B cell (primary cell): ENCODE measurements at regions not wholly inside any gene's neighbourhood (a gene's known extent, or its start where the extent isn't known, plus 50 kb on each side); places are given as distances from the start of the nearest gene placed in this dataset.
A peak's percentile ranks its signal among the peaks of the same experiment; 100 is the strongest.

ENCODE experiments used
- ATAC-seq: fragments of 200-7000 bp; cut with Tn5 transposase; one replicate; pipeline ENCODE4 v1.10.0; 2021; ENCODE audit warnings: low read depth, mild to moderate bottlenecking, moderate number of reproducible peaks, moderate library complexity
- CTCF ChIA-PET: fragments of 350-600 bp; sonication (Branson Sonifier 250); formaldehyde crosslinking; loops from one replicate; lab custom pipeline; 2021; ENCODE audit warnings: antibody characterized with exemption, inconsistent platforms; lab: Charles Lee
- POLR2A ChIA-PET: fragments of 350-600 bp; sonication (Branson Sonifier 250); formaldehyde crosslinking; loops from one replicate; lab custom pipeline; 2021; ENCODE audit warnings: antibody characterized with exemption; lab: Charles Lee
- DNase-seq: peaks from one replicate; pipeline ENCODE4 v3.0.0; 2013
- H2AFZ ChIP-seq: 2 replicates; pipeline ENCODE4 v1.6.1; 2012; ENCODE audit warnings: mild to moderate bottlenecking, low read depth, low read length; ENCODE audit not compliant: insufficient read depth, poor library complexity, severe bottlenecking
- H3K27ac ChIP-seq, 2 donors: 1 replicate in 1 of 2; 2 replicates in 1 of 2; pipeline ENCODE4 v1.5.1; 2012 to 2013; ENCODE audit warnings: low read length in 2 of 2, mild to moderate bottlenecking in 2 of 2, moderate library complexity in 1 of 2
- H3K27me3 ChIP-seq, 4 experiments: fragments of 200-600 bp in 1 of 4; sonication (generic) in 1 of 4; replicated peaks in 1 of 4; 1 replicate in 2 of 4; 2 replicates in 2 of 4; pipeline versions ENCODE4 v1.6.1 to v1.7.0; 2013 to 2016; ENCODE audit warnings: low read length in 3 of 4, mild to moderate bottlenecking in 2 of 4, mixed read lengths in 1 of 4, moderate library complexity in 1 of 4; ENCODE audit not compliant: insufficient read depth in 4 of 4, control insufficient read depth in 3 of 4; ENCODE audit errors: control extremely low read depth in 1 of 4
- H3K36me3 ChIP-seq, 2 experiments: replicated peaks in 1 of 2; 1 replicate in 1 of 2; 2 replicates in 1 of 2; pipeline versions ENCODE4 v1.6.1 to v1.7.1; 2013; ENCODE audit warnings: low read length in 1 of 2; ENCODE audit not compliant: insufficient read depth in 2 of 2, control insufficient read depth in 1 of 2; ENCODE audit errors: control extremely low read depth in 1 of 2, extremely low read depth in 1 of 2
- H3K4me1 ChIP-seq, 2 donors: fragments of 200-600 bp in 1 of 2; sonication (generic) in 1 of 2; 1 replicate in 1 of 2; 2 replicates in 1 of 2; pipeline versions ENCODE4 v1.5.1 to v1.6.1; 2013 to 2017; ENCODE audit warnings: low read length in 2 of 2; ENCODE audit not compliant: control insufficient read depth in 2 of 2, insufficient read depth in 2 of 2
- H3K4me2 ChIP-seq: replicated peaks from 2 replicates; pipeline ENCODE3; 2012; ENCODE audit warnings: mild to moderate bottlenecking, low read depth, low read length; ENCODE audit not compliant: poor library complexity, severe bottlenecking
- H3K4me3 ChIP-seq, 5 experiments: fragments of 200-600 bp in 1 of 5; sonication (generic) in 1 of 5; 1 replicate in 3 of 5; 2 replicates in 2 of 5; pipeline versions ENCODE4 v1.5.1 to v1.7.0; 2011 to 2016; ENCODE audit warnings: low read length in 4 of 5, mild to moderate bottlenecking in 4 of 5, low read depth in 2 of 5, control low read depth in 1 of 5, moderate library complexity in 1 of 5; ENCODE audit not compliant: insufficient read depth in 1 of 5; ENCODE audit errors: control extremely low read depth in 1 of 5, extremely low read depth in 1 of 5
- H3K79me2 ChIP-seq: fragments of 200-600 bp; sonication (generic); one replicate; pipeline ENCODE4 v1.6.0; 2016; ENCODE audit warnings: low read length; ENCODE audit not compliant: control insufficient read depth, insufficient read depth
- H3K9ac ChIP-seq: fragments of 200-600 bp; sonication (generic); 2 replicates; pipeline ENCODE4 v1.6.1; 2017; ENCODE audit warnings: mild to moderate bottlenecking, low read length, moderate library complexity
- H3K9me3 ChIP-seq, 3 donors: one replicate each; pipeline versions ENCODE4 v1.6.1 to v1.7.1; 2013; ENCODE audit warnings: low read length in 2 of 3; ENCODE audit not compliant: control insufficient read depth in 2 of 3, insufficient read depth in 1 of 3; ENCODE audit errors: control extremely low read depth in 1 of 3
- H4K20me1 ChIP-seq: 2 replicates; pipeline ENCODE4 v1.6.0; 2012; ENCODE audit warnings: mild to moderate bottlenecking, low read length; ENCODE audit not compliant: insufficient read depth, control insufficient read depth, poor library complexity, severe bottlenecking
- H3K27ac Mint-ChIP-seq: one replicate; pipeline ENCODE4 v1.8.0; 2021; ENCODE audit warnings: mixed read lengths
- H3K27me3 Mint-ChIP-seq: one replicate; pipeline ENCODE4 v1.8.0; 2021; ENCODE audit warnings: mixed read lengths
- H3K4me1 Mint-ChIP-seq: one replicate; pipeline ENCODE4 v1.8.0; 2021; ENCODE audit warnings: mixed read lengths
- H3K4me3 Mint-ChIP-seq: one replicate; pipeline ENCODE4 v1.8.0; 2021; ENCODE audit warnings: mixed read lengths
- H3K9me3 Mint-ChIP-seq: one replicate; pipeline ENCODE4 v1.8.0; 2022; ENCODE audit warnings: mixed read lengths; ENCODE audit not compliant: insufficient read depth
- EZH2 ChIP-seq: IDR thresholded peaks from 2 replicates; pipeline ENCODE4 v1.6.1; 2012; ENCODE audit warnings: borderline replicate concordance, low read depth, mild to moderate bottlenecking, moderate library complexity, low read length; ENCODE audit not compliant: insufficient read depth, poor library complexity, severe bottlenecking
- WGBS: methylation state at CpG from one replicate; pipeline ENCODE4 v1.1.5; 2013; ENCODE audit warnings: missing lambda C conversion rate; ENCODE audit not compliant: insufficient coverage; 5-methylcytosine and 5-hydroxymethylcytosine counted together
- intact Hi-C: fragments of 100-400 bp; cut with micrococcal nuclease; formaldehyde crosslinking; loops from one replicate; pipeline ENCODE4 v1.10.0; 2022
- TF ChIP-seq, protein P1 (sequence below): fragments of 200-600 bp; IDR thresholded peaks from one replicate; pipeline ENCODE4 v1.8.0; 2022; ENCODE audit warnings: antibody characterized with exemption, mild to moderate bottlenecking

DNA sequence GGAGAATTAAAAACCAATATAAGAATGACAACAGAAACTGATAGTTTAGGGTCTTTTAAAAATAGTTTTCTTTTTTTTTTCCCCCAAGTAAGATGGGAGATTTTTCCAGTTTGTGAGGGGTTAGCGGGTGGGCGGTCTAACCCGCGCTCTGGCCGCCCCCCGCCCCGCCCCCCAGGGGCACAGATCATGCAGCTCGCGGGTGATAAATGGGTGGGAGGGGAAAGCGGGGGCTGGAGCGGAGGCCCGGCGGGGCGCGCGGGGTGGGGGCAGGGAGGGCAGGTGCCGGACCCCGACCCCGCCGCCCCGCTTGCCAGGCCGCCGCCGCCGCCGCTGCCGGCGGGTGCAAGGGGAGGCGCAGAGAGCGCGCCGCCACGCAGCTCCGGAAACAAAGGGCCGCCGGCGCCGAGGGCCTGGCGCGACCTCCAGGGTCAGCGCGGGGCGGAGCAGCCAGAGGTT lies 60.1 kb upstream of the GSE1 start:
- Histone ChIP-seq H3K27ac (no peak overlapping the region), H4K20me1 (peaks cover 14% of the 10 kb centered on the region), H3K4me2 (peak overlapping the region; percentile 97)

DNA sequence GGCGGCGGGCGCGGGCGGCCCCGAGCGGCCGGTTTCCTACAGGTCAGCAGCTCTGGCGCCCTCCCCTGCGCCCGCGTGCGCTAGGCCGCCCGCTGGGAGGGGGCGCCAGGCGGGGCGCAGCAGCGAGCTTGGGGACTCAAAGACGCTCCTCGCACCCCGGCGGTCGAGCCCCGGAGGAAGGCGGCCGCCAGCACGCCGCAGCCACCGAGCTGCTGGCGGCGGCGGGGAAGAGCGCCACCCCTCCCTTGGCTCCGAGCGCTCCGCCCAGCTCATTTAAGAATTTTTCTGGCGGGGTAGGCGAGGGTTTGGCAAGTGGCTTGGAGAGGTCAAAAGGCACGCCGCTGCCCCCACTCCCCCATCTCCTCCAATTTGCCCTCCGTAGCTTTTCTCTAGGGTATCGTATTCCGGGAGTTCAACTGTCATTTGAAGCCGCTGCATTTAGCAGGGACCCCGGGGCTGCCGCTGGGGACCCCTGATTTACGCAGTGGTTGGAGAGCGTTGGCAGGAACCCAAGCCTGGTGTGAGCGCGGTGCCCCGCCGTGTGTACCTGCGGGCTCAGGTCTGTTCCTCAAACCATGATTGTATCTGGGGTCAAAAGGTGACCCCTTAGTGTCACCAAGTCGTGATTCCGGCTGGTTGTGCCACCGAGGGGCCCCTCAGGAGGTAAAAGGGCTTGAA lies 59.5 kb upstream of the GSE1 start:
- intact Hi-C loops = loop anchor here (1.0 to 10.0 kb wide), 5 partner anchors 57 to 1831 kb away; partner anchors contain the start of genes COX4I1, EMC8 and FBXO31
- TF ChIP-seq, protein P1, sequence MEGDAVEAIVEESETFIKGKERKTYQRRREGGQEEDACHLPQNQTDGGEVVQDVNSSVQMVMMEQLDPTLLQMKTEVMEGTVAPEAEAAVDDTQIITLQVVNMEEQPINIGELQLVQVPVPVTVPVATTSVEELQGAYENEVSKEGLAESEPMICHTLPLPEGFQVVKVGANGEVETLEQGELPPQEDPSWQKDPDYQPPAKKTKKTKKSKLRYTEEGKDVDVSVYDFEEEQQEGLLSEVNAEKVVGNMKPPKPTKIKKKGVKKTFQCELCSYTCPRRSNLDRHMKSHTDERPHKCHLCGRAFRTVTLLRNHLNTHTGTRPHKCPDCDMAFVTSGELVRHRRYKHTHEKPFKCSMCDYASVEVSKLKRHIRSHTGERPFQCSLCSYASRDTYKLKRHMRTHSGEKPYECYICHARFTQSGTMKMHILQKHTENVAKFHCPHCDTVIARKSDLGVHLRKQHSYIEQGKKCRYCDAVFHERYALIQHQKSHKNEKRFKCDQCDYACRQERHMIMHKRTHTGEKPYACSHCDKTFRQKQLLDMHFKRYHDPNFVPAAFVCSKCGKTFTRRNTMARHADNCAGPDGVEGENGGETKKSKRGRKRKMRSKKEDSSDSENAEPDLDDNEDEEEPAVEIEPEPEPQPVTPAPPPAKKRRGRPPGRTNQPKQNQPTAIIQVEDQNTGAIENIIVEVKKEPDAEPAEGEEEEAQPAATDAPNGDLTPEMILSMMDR = no peak
- TF ChIP-seq EZH2 = no peak

More for the DNA sequence above, 60.1 kb upstream of the GSE1 start:
- H3K79me2 ChIP-seq = peaks cover 26% of the 10 kb centered on the region
- H3K4me3 ChIP-seq = peak overlapping the region in 3 of 5 experiments; percentile 82 to 99 (median 88)
- TF ChIP-seq EZH2 = no peak
- peaks cover 0 to 2% (median 0%) of the 10 kb centered on the region in 3 donors for H3K9me3 ChIP-seq
- H3K4me1 ChIP-seq = peaks cover 8 to 20% of the 10 kb centered on the region in 2 donors
- no peaks in the 10 kb centered on the region for H3K27me3 ChIP-seq
- POLR2A ChIA-PET = interaction anchor here (1.3 to 2.1 kb wide), 3 partner anchors 9 to 63 kb away, joined by 5 to 11 read pairs (median 5); partner anchors contain the start of gene GSE1
- intact Hi-C loops = loop anchor here (10.0 kb wide), 2 partner anchors 242 to 1832 kb away; partner anchors contain the start of genes COX4I1, EMC8 and FBXO31
- under 1% methylated on average over 34 of the region's 43 CpGs for WGBS
- no peak for DNase-seq
- ATAC-seq = no peak
- CTCF ChIA-PET = interaction anchor here (0.7 to 5.9 kb wide), 16 partner anchors 8 to 201 kb away, joined by 3 to 46 read pairs (median 5); partner anchors contain the start of gene GSE1
- no peaks in the 10 kb centered on the region for H3K36me3 ChIP-seq
- Mint-ChIP-seq H3K27me3 (no peaks in the 10 kb centered on the region), H3K4me1 (peaks cover 25% of the 10 kb centered on the region), H3K9me3 (no peaks in the 10 kb centered on the region), H3K27ac (peak overlapping the region; percentile 42), H3K4me3 (peak overlapping the region; percentile 80)
- peak overlapping the region; percentile 93 for H3K9ac ChIP-seq
- H2AFZ ChIP-seq = peak overlapping the region; percentile 72

More for the DNA sequence above, 59.5 kb upstream of the GSE1 start:
- Histone ChIP-seq H3K4me3 (peak overlapping the region; percentile 46 to 99 (median 87)), H3K36me3 (no peaks in the 10 kb centered on the region), H4K20me1 (peaks cover 19% of the 10 kb centered on the region), H3K27me3 (no peaks in the 10 kb centered on the region), H3K27ac (peak overlapping the region; percentile 79 to 92), H2AFZ (peak overlapping the region; percentile 72), H3K9ac (peak overlapping the region; percentile 93), H3K4me2 (peak overlapping the region; percentile 97), H3K9me3 (peaks cover 0 to 2% (median 0%) of the 10 kb centered on the region in 3 donors), H3K4me1 (peaks cover 14 to 26% of the 10 kb centered on the region in 2 donors), H3K79me2 (peaks cover 32% of the 10 kb centered on the region)
- Mint-ChIP-seq H3K27ac (peak overlapping the region; percentile 95), H3K9me3 (no peaks in the 10 kb centered on the region), H3K27me3 (no peaks in the 10 kb centered on the region), H3K4me1 (peaks cover 31% of the 10 kb centered on the region), H3K4me3 (peak overlapping the region; percentile 92)
- ATAC-seq (peak; percentile 21), DNase-seq (peak; percentile 74)
- ChIA-PET POLR2A (interaction anchor here (0.7 to 2.1 kb wide), 6 partner anchors 8 to 256 kb away, joined by 3 to 11 read pairs (median 5); partner anchors contain the start of gene GSE1), CTCF (interaction anchor here (0.7 to 5.9 kb wide), 18 partner anchors 8 to 245 kb away, joined by 3 to 46 read pairs (median 4); partner anchors contain the start of gene GSE1)
- under 1% methylated on average over 56 of the region's 57 CpGs for WGBS
